Thymus (tissue), 11 donors: ENCODE measurements at regions not wholly inside any gene's neighbourhood (a gene's known extent, or its start where the extent isn't known, plus 50 kb on each side); places are given as distances from the start of the nearest gene placed in this dataset.

ENCODE experiments used
- DNase-seq, 9 donors: peaks; one replicate each; pipeline ENCODE4 v3.0.0-alpha.2; 2013; ENCODE audit warnings: low spot score in 9 of 9, low read depth in 6 of 9, missing footprints in 1 of 9
- H3K27ac ChIP-seq, 2 donors: one replicate each; pipeline ENCODE4 v1.5.1; 2013; ENCODE audit warnings: control low read depth in 1 of 2, low read depth in 1 of 2, low read length in 1 of 2, mild to moderate bottlenecking in 1 of 2, moderate library complexity in 1 of 2
- H3K27me3 ChIP-seq, 2 donors: one replicate each; pipeline ENCODE4 v1.5.1; 2013; ENCODE audit warnings: low read length in 1 of 2; ENCODE audit not compliant: control insufficient read depth in 2 of 2, insufficient read depth in 1 of 2
- H3K36me3 ChIP-seq, 2 donors: one replicate each; pipeline ENCODE4 v1.5.1; 2013; ENCODE audit warnings: low read length in 1 of 2, mild to moderate bottlenecking in 1 of 2, moderate library complexity in 1 of 2; ENCODE audit not compliant: control insufficient read depth in 2 of 2, insufficient read depth in 2 of 2
- H3K4me1 ChIP-seq, 2 donors: one replicate each; pipeline ENCODE4 v1.5.1; 2013; ENCODE audit warnings: low read length in 2 of 2; ENCODE audit not compliant: control insufficient read depth in 2 of 2, insufficient read depth in 2 of 2
- H3K4me3 ChIP-seq, 2 donors: one replicate each; pipeline ENCODE4 v1.5.1; 2013; ENCODE audit warnings: low read length in 2 of 2, control low read depth in 1 of 2, mild to moderate bottlenecking in 1 of 2
- H3K9me3 ChIP-seq, 2 donors: one replicate each; pipeline ENCODE4 v1.5.1; 2013; ENCODE audit warnings: low read length in 1 of 2, mild to moderate bottlenecking in 1 of 2; ENCODE audit not compliant: control insufficient read depth in 2 of 2, insufficient read depth in 1 of 2
- WGBS: extraction: QIAGEN DNeasy Blood & Tissue Kit; methylation state at CpG from one replicate; pipeline ENCODE4 v1.1.7; 2013; 5-methylcytosine and 5-hydroxymethylcytosine counted together
- donor health status: healthy.

- Histone ChIP-seq H3K4me3 (no peak overlapping the region), H3K27ac (no peak overlapping the region), H3K4me1 (no peaks in the 10 kb centered on the region), H3K36me3 (no peaks in the 10 kb centered on the region), H3K9me3 (no peaks in the 10 kb centered on the region), H3K27me3 (no peaks in the 10 kb centered on the region)
- WGBS, result 94% methylated on average over 32 of the region's 32 CpGs
- DNase-seq, result no peak
Observed at GRCh38 chr1:105795741-105796140, 1260.7 kb upstream of the PRMT6 start.

- Histone ChIP-seq H3K9me3 (no peaks in the 10 kb centered on the region), H3K4me1 (no peaks in the 10 kb centered on the region), H3K4me3 (no peak overlapping the region), H3K27me3 (no peaks in the 10 kb centered on the region), H3K36me3 (no peaks in the 10 kb centered on the region), H3K27ac (no peak overlapping the region)
- WGBS, result 14% methylated on average over 3 of the region's 3 CpGs
- DNase-seq, result no peak
Observed at GRCh38 chr1:105830571-105831146, 1225.8 kb upstream of the PRMT6 start.

- Histone ChIP-seq H3K27ac (no peak overlapping the region), H3K4me1 (no peaks in the 10 kb centered on the region), H3K9me3 (no peaks in the 10 kb centered on the region), H3K4me3 (no peak overlapping the region), H3K27me3 (no peaks in the 10 kb centered on the region), H3K36me3 (no peaks in the 10 kb centered on the region)
- DNase-seq, result no peak
Observed at GRCh38 chr1:105838071-105838470, 1218.4 kb upstream of the PRMT6 start.

- DNase-seq, result no peak
- Histone ChIP-seq H3K9me3 (no peaks in the 10 kb centered on the region), H3K4me1 (no peaks in the 10 kb centered on the region), H3K4me3 (no peak overlapping the region), H3K27me3 (no peaks in the 10 kb centered on the region), H3K36me3 (no peaks in the 10 kb centered on the region), H3K27ac (no peak overlapping the region)
- 96% methylated on average over 2 of the region's 2 CpGs for WGBS
Observed at GRCh38 chr1:105865546-105865945, 1190.9 kb upstream of the PRMT6 start.

- H3K36me3 ChIP-seq, result no peaks in the 10 kb centered on the region
- H3K27me3 ChIP-seq, result no peaks in the 10 kb centered on the region
- peaks cover 0 to 1% of the 10 kb centered on the region in 2 donors for H3K9me3 ChIP-seq
- no peak overlapping the region for H3K27ac ChIP-seq
- DNase-seq, result no peak
- 89% methylated on average over 1 of the region's 1 CpG for WGBS
- H3K4me3 ChIP-seq, result no peak overlapping the region
- H3K4me1 ChIP-seq, result no peaks in the 10 kb centered on the region
Observed at GRCh38 chr1:105872817-105873216, 1183.7 kb upstream of the PRMT6 start.

GRCh38 chr1:105874621-105875020 lies 1181.9 kb upstream of the PRMT6 start:
- Histone ChIP-seq H3K9me3 (peaks cover 0 to 1% of the 10 kb centered on the region in 2 donors), H3K27ac (no peak overlapping the region), H3K4me1 (no peaks in the 10 kb centered on the region), H3K36me3 (no peaks in the 10 kb centered on the region), H3K27me3 (no peaks in the 10 kb centered on the region), H3K4me3 (no peak overlapping the region)
- no peak for DNase-seq

- Histone ChIP-seq H3K27ac (no peak overlapping the region), H3K36me3 (no peaks in the 10 kb centered on the region), H3K4me3 (no peak overlapping the region), H3K4me1 (no peaks in the 10 kb centered on the region), H3K27me3 (no peaks in the 10 kb centered on the region), H3K9me3 (peaks cover 0 to 14% of the 10 kb centered on the region in 2 donors)
- no peak for DNase-seq
Observed at GRCh38 chr1:105886309-105886708, 1170.2 kb upstream of the PRMT6 start.

GRCh38 chr1:105891308-105891707 lies 1165.2 kb upstream of the PRMT6 start:
- Histone ChIP-seq H3K4me3 (no peak overlapping the region), H3K9me3 (peaks cover 0 to 7% of the 10 kb centered on the region in 2 donors), H3K27ac (no peak overlapping the region), H3K36me3 (no peaks in the 10 kb centered on the region), H3K4me1 (no peaks in the 10 kb centered on the region), H3K27me3 (no peaks in the 10 kb centered on the region)
- WGBS, result 88% methylated on average over 13 of the region's 13 CpGs
- no peak for DNase-seq

GRCh38 chr1:105894006-105894405 lies 1162.5 kb upstream of the PRMT6 start:
- Histone ChIP-seq H3K27me3 (no peaks in the 10 kb centered on the region), H3K36me3 (no peaks in the 10 kb centered on the region), H3K27ac (no peak overlapping the region), H3K4me3 (no peak overlapping the region), H3K9me3 (peaks cover 0 to 7% of the 10 kb centered on the region in 2 donors), H3K4me1 (no peaks in the 10 kb centered on the region)
- no peak for DNase-seq
- 74% methylated on average over 1 of the region's 1 CpG for WGBS

GRCh38 chr1:105909811-105910210 lies 1146.7 kb upstream of the PRMT6 start:
- no peaks in the 10 kb centered on the region for H3K27me3 ChIP-seq

More at GRCh38 chr1:105909811-105910210, 1146.7 kb upstream of the PRMT6 start:
- no peaks in the 10 kb centered on the region for H3K36me3 ChIP-seq
- no peaks in the 10 kb centered on the region for H3K4me1 ChIP-seq
- H3K27ac ChIP-seq, result no peak overlapping the region
- WGBS, result 81% methylated on average over 2 of the region's 2 CpGs
- H3K9me3 ChIP-seq, result peaks cover 2 to 12% of the 10 kb centered on the region in 2 donors
- no peak overlapping the region for H3K4me3 ChIP-seq
- no peak for DNase-seq
